NOMO-1 (cell line): ENCODE measurements at regions not wholly inside any gene's neighbourhood (a gene's known extent, or its start where the extent isn't known, plus 50 kb on each side); places are given as distances from the start of the nearest gene placed in this dataset.
"Not testable (repeated sequence)": the region's sequence is repeated elsewhere in the genome, so short reads cannot be mapped to it uniquely, and the experiment has no call there.

Experiments used
- DNase-seq, 2 experiments: peaks; one replicate each; lab custom pipeline; 2025; ENCODE audit not compliant: unreplicated experiment in 2 of 2; lab: John Stamatoyannopoulos, UW

DNA sequence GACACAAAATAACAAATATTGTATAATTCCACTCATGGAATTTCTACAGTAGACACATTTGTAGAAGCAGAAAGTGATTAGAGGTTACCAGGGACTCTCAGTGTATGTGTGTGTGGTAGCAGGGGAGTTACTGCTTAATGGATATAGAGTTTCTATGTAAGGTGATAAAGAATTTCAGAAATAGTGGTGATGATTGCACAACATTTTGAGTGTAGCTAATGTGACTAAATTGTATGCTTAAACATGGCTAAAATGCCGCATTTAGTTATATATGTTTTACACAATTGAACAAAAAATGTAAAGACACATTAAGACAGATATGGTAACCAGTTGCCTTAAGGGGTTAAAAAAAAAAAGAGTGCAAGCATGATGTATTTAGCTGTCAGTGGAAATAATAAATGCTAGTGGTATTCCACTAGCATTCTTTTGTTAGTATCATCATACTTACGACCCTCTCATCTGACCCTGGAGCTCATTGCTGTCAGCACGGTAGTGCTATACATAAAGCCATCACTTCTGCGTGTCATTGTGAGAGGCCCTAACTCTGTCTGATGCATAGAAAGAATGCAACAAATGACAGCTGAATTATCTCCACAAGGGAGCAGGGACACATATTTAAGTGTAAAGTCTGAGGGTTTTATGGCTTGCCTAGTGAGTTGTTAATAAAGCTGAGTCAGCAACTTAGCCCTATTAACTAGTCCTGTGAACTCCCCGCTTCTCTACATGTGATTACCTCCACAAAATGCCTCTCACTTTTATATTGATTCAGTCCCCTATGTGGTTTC lies 134.1 kb upstream of the RXFP2 start:
- no peak for DNase-seq

DNA sequence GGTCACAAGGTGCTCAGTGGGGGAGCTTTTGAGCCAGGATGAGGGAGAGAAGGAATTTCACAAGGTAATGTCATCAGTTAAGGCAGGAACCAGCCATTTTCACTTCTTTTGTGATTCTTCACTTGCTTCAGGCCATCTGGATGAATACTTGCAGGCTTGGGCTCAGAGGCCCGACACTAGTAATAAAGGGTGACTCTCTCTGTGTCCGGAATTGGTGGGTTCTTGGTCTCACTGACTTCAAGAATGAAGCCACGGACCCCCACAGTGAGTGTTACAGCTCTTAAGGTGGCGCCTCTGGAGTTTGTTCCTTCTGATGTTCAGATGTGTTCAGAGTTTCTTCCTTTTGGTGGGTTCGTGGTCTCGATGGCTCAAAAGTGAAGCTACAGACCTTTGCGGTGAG lies 131.8 kb upstream of the RXFP2 start:
- DNase-seq = not testable (repeated sequence)

DNA sequence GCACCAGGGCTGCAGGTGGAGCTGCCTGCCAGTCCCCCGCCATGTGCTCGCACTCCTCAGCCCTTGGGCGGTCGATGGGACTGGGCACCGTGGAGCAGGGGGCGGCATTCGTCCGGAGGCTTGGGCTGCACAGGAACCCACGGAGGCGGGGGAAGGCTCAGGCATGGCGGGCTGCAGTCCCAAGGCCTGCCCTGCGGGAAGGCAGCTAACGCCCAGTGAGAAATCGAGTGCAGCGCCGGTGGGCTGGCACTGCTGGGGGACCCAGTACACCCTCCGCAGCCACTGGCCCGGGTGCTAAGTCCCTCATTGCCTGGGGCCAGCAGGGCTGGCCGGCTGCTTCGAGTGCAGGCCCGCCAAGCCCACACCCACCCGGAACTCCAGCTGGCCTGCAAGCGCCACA lies 130.5 kb upstream of the RXFP2 start:
- not testable (repeated sequence) for DNase-seq

DNA sequence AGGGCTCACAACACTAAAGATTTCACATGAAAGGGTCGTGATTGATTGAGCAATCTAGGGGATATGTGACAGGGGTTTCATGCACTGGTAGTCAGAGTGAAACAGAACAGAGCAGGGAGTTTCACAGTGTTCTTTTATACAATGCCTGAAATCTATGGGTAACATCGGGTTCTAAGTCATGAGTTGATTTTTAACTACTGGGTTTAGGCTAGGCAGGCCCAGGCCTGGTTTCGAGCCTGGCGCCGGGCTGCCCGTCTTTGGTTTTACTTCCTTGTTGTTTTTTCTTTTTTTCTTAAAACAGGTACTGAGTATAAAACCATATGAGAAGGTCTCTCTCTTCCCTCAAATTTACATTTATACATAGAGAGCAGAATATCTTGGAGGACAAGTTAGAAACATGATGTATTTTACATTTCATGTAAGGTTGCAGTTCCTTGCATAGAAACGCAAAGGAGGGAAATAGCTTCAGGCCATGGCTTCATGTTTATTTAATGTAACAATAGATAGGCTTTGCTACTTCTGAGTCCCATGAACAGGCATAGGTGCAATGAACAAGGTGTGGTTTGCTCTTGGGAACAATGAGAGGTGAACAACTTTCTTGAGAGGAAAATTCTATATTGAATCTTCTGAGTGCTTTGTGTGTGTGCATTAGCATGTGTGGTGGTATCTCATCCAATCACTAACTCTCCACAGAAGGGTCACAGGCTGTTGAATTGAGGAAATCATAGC lies 128.9 kb upstream of the RXFP2 start:
- DNase-seq = no peak

DNA sequence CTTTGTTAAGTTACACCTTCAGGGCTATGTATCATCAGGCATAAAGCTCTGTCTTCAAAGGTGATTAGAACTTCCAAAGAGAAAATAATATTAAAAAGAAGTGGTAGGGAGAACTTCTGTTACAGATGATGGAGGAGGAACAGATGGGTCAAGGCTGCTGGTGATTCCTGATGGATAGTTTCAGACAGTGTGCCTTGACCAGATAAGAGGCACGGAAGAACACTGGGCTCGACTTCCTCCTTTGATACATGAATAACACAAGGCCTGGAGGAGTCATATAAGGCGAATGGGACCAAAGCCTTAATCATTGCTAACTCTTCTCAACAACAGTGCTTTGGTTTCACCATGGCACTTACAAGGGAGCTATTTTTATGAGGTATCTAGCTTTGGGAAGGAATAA lies 128.1 kb upstream of the RXFP2 start:
- no peak for DNase-seq

DNA sequence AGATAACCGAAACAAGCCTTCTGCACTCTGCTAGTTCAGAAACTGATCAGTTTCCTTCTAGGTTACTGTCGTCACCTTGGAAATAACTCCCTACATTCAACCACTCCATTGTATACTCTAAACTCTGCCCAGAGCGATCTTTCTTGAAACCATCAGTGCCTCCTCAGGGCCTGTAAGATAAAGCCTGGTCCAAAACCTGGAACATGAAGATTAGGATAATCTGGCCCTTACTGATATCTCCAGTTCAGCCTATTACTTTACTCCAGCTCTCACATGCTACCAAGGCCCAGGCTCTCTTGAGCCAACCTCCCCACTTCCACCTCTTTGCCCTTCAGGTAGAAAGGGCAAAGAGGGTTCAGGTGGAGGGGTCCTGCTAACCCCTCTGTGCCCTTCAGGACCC lies 125.3 kb upstream of the RXFP2 start:
- DNase-seq = no peak

DNA sequence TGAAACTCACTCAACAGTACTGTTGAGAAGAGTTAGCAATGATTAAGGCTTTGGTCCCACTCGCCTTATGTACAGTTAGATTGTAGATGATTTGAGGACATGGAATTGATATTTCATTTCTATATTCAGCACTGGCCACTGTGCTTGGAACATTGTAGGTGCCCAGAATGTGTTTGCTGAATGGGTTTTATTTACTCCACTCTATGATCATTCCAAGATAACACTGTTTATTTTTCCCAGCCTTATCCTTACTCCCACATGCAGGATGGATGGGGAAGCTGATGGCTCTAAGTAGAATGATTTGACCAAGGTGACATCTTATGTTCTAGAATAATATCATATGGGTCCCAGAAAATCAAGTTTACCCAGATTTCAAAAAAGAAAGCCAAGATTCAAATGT lies 124.6 kb upstream of the RXFP2 start:
- DNase-seq = no peak

DNA sequence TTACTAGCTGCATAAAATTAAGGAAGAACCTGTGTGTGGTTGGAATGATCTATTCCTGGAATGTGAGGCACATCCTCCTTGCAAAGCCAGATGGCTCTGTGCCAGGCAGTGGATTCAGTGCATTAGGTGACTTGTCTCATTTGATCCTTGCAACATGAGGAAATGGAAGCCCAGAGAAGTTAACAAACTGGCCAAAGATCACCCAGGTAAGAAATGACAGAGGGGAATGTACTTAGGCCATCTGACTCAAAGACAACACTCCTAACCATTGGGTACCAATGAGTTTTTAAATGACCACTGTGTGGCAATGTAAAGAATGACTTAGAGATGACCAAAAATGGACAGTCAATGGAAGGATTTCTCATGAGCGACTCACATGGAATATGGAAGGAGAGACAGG lies 114.2 kb upstream of the RXFP2 start:
- DNase-seq = no peak

DNA sequence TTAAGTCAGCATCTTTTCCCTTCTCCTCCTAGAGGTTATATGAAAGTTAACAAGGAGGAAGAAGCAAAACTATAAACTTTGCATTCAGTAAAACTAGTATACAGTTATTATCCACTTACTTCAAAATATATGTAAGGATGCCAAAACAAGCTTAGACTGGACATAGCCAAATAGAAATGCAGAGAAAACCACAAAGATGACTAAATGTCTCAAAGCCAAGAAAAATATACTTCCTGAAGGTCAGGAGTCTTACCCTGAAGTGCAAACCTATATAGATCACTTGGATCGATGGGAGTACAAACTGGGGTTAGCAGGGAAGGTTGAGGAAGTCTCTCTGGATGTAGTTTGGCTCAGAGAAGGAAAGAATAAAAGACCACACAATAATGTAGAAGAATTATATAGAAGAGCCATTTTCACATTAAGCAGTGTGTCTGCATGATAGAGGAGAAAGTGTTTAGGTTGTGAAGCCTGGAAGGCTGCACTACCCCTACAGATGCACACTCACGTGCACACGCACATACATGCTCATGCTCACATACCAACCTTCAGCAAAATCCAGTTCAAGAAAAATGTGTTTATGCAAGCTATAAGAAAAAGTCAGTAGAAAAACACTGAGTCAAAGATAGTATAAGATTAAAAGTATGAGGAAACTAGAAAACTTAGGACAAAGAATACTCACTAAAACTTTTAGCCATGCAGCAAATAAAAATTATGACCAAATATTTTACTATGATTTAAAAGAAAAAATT lies 112.1 kb upstream of the RXFP2 start:
- DNase-seq = no peak

DNA sequence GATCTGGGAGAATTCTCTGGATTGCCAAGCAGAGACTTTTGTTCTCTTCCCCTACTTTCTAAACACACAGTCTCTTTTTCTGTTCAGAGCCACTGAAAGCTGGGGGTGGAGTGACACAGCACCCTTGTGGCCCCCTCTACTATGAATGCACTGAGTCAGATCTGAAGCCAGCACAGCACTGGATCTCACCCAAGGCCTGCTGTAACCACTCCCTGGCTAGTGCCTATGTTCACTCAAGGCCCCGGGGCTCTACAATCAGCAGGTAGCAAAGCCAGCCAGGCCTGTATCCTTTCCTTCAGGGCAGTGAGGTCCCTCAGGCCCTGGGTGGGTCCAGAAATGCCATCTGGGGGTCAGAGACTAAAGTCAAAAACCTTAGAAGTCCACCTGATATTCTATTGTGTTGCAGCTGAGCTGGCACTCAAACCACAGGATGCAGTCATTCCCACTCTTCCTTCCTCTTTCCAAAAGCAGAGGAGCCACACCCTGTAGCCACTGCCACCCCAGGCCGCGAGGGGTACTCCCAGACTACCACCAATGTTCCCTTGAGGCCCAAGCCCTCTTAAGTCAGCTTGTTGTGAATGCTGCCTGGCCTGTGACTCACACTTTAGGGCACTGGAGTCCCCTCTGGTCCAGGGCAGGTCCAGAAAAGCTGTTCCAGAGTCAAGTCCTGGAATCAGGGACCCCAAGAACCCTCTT lies 110.1 kb upstream of the RXFP2 start:
- peak; percentile 69 to 77 for DNase-seq

DNA sequence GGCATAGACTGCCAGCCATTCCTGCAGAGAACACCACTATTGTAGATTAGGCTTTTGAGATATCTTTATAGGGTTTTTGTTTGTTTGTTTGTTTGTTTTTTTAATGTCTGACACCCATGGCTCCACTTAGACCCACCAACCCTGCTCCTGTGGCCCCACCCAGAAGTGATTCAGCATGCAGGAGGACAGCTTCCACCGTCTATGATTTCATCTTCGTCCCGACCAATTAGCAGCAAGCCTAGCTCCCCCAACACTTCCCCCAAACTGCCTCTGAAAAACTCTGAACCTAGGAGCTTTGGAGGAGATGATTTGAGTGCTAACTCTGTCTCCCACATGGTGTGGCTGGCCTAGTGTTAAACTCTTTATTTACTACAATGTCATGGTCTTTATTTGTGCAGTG lies 108.3 kb upstream of the RXFP2 start:
- DNase-seq = peak; percentile 4 to 47

DNA sequence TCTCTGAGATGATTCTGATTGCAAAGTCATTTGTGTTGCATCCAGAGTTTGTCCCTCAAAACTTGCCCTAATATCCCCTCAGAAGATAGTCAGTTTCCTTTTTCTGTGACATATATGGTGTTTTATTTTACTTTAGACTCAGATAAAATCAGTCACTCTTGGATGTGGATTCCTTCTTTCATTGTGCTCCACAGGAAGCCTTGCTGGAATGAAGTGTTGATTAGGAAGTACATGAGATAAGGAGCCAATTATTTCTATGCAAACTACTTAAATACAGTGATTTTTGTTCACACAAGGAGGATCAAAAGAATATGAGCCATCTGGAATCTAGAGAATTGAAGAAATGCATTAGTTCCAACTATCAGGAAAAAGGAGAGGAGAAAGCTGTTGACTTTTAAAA lies 107.6 kb upstream of the RXFP2 start:
- DNase-seq = no peak

DNA sequence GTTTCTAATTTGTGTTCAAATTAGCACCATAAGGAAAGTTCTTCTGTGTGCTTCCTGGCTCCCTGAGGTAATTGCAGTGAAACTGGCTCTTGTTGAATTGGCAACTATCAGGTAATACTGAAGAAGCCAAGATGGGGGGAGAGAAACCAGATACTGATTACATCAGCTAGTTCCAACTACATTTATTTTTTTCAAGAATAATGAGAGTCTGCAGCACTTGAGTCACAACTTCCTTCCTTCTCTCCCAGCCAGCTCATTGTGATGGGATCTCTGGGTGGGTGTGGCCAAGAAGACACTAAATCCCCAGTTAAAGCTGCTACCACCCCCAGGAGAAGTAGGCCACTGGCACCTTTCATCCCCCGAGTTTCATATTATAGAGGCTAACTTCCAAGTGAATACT lies 100.7 kb upstream of the RXFP2 start:
- DNase-seq = peak; percentile 24 to 44

DNA sequence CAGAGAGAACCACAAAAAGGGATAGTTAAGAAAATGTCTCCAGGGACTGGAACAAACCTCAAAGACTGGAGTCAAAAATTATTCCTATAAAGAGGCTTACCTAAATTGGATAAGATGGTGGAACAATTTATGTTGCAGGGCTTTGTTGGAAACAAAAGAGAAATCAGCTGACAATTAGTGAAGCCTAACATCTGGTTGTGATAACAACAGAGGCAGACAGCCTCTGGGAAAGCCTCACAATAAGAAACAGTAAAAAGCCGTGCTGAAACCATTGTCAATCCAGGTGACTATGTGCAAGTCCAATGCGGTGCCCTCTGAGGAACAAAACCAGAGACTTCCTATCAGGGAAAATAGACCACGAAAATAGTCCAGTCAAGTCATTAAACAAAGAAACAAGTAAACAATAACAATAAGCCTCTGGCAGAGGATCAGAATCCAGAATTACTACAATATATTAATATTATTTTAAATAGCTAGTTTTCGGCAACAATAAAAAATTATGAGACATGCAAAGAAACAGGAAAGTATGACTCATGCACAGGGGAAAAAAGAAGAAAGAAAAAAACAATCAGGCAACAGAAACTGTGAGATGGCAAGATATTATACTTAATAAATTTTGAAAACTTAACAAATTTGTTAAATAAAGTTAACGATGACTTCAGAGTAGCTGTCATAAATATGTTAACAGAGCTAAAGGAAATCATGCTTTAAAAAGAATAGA lies 99.7 kb upstream of the RXFP2 start:
- no peak for DNase-seq

DNA sequence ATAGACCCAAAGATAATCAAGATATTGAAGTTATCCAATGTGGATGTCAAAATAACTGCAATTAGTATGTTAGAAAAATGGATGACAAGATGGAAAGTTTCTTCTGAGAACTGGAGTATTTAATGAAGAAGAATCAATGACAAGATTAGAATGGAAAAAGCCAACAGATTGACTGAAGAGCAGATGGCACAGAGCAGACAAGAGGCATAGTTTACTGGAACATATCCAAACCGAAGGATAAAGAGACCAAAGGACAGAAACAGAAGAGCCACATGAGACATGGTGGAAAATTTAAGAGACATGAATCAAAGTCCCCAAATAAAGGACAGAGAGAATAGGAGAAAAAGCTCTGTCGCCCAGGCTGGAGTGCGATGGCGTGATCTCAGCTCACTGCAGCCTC lies 89.6 kb upstream of the RXFP2 start:
- no peak for DNase-seq

DNA sequence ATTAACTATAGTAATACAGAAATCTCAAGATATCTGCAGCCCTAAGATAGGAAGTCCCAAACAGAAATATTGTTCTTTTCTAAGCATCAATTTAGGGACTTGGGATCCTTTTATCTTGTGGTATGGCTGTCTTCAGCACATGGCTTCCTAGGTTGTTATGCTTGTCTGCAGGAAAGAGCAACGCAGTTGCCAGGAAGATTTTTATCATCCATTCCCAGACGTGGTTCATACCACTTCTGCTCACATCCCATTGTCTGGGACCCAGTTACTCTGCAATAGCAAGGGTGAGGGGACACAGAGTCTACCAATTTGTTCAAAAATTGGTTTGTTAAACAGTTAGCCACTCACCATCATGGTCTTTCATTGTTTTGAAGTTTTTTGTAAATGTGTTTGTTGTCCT lies 85.6 kb upstream of the RXFP2 start:
- no peak for DNase-seq

DNA sequence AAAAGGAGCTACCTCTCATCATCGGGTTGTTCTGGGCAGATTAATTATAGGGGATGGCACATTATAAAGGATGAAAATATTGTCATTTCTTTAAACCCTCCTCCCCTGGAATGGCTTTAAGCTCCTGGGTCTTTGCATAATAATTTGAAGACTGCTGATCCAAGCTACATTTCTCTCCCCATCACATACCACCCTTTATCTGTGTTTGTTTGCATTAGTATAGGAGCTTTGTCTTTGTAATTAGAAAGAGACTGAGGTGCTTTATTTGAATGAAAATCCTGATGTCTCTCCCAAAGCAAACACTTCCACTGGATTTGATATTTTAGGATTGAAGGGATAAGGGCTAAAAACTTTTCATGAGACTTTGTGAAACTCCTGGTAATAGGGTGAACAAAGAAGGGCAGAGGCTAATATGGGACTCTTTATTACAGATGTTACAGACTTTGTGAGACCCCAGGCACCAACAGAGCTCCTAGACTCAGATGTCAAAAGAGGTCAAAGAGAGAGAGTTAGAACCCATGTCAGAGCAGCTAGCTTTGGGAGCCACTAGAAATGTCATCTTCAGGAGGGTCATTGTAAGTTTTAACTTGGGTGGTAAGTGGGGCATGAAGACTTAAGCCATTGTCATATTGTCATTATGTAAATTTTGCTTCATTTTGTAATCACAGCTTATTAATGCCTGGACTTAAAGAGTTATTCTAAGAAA lies 75.3 kb upstream of the RXFP2 start:
- DNase-seq = no peak

DNA sequence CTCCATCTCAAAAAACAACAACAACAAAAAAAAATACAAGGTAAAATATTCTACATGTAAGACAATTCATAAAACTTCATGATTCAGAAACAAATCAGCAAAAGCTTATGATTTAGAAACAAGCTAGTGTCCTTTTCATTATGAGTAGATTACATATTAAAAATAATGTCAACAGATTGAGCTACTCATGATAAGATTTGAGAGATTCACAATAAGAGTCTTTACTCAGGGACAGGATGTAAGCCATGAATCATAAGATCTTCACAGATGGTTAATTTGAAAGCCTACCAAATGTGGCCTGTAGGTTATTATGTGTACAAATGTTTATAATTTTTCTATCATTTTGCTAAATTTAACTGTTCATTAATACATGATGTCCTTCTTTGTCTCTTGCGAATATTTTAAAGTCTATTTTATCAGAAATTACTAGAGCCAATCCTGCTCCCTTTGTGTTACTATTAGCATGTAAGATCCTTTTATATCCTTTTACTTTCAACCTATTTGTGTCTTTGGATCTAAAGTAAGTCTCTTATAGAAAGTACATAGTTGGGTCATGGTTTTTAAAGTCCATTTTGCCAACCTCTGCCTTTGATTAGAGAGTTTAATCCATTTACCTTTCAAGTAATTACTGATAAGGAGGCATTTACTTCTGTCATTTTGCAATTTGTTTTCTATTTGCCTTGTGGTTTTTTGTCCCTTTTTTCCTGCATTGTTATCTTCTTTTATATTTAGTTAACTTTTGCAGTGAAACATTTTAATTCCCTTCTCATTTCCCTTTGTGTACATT lies 68.3 kb upstream of the RXFP2 start:
- no peak for DNase-seq

DNA sequence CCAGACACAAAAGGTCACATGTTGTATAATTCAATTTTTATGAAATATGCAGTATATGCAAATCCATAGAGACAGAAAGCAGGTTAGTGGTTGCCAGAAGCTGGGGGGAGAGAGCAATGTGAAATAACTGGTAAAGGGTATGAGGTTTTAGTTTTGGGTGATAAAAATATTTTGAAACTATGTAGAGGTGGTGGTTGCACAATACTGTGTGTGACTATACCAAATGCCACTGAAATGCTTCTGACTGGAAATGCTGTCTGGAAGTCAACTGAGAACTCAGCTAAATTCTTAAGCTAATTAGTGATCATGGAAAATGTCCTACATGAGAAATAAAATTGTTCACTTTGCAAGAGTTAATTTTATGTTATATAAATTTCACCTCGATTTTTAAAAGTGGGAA lies 65.3 kb upstream of the RXFP2 start:
- DNase-seq = peak; percentile 19 to 52
